ENCODE measurements at regions not wholly inside any gene's neighbourhood (a gene's known extent, or its start where the extent isn't known, plus 50 kb on each side); places are given as distances from the start of the nearest gene placed in this dataset.

GRCh38 chr9:135330307-135330631, 149.3 kb upstream of the PPP1R26 start:
- TF ChIP-seq GATA3 (IDR thresholded peaks at IDR 0.05; ENCODE audit: low read depth, low read length) (no peak), GATA2 (IDR thresholded peaks at IDR 0.05; ENCODE audit: low read depth, low read length) (no peak)
